ENCODE measurements at regions not wholly inside any gene's neighbourhood (a gene's known extent, or its start where the extent isn't known, plus 50 kb on each side); places are given as distances from the start of the nearest gene placed in this dataset.

DNA sequence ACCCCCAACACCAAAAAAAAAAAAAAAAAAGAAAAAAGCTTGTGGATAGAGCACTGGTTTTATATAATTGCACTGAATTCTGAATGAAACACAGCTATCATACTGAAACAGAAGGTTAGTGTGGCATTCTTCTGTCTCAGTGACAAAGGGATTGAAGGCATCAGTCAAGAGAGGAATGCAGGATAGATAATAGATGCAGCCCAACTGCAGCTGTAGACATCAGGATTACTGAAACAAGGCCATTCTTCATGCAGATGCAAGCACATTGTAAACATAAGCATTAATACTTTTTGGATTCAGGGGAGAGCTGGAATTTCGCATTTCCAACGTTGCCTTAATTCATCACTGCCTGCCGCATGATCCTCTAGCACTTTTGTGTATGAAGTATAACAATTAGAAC lies 897.4 kb upstream of the KLHL29 start:
- Histone ChIP-seq H3K9ac (ENCODE audit: low read depth in 1 of 2, low read length in 2 of 2) (no peak overlapping the region), H3K27ac (ENCODE audit: low read depth in 2 of 2, low read length in 2 of 2) (no peak overlapping the region), H3K27me3 (ENCODE audit: control insufficient read depth in 2 of 2, insufficient read depth in 2 of 2, low read length in 2 of 2) (no peaks in the 10 kb centered on the region), H3K4me3 (ENCODE audit: low read length in 2 of 2) (no peak overlapping the region), H3K9me3 (ENCODE audit: control insufficient read depth in 2 of 2, low read length in 2 of 2) (no peaks in the 10 kb centered on the region), H3K4me1 (ENCODE audit: control insufficient read depth in 2 of 2, insufficient read depth in 2 of 2, low read length in 2 of 2) (no peaks in the 10 kb centered on the region), H3K36me3 (ENCODE audit: control insufficient read depth in 2 of 2, insufficient read depth in 2 of 2, low read length in 2 of 2) (no peaks in the 10 kb centered on the region)

DNA sequence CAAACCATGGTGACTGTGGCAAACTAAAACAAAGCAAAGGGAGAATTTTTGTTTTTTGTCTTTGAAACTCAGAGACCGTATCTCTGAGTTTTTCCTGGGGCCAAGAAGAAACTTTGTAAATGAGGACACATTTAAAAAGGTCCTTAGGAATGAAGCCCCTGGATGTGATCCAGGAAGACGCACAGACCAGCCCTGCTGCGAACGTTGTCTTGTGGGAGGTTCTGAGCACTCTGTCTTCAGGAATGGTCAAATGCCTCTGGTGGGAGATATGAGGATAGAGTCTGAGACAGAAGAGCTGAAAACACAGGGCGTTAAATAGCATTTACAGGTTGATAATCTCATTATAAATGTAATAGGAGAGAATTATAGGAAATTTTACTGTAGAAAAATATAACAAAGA lies 893.5 kb upstream of the KLHL29 start:
- Histone ChIP-seq H3K36me3 (ENCODE audit: control insufficient read depth in 2 of 2, insufficient read depth in 2 of 2, low read length in 2 of 2) (no peaks in the 10 kb centered on the region), H3K9ac (ENCODE audit: low read depth in 1 of 2, low read length in 2 of 2) (no peak overlapping the region), H3K4me1 (ENCODE audit: control insufficient read depth in 2 of 2, insufficient read depth in 2 of 2, low read length in 2 of 2) (no peaks in the 10 kb centered on the region), H3K9me3 (ENCODE audit: control insufficient read depth in 2 of 2, low read length in 2 of 2) (no peaks in the 10 kb centered on the region), H3K4me3 (ENCODE audit: low read length in 2 of 2) (no peak overlapping the region), H3K27me3 (ENCODE audit: control insufficient read depth in 2 of 2, insufficient read depth in 2 of 2, low read length in 2 of 2) (no peaks in the 10 kb centered on the region), H3K27ac (ENCODE audit: low read depth in 2 of 2, low read length in 2 of 2) (no peak overlapping the region)

DNA sequence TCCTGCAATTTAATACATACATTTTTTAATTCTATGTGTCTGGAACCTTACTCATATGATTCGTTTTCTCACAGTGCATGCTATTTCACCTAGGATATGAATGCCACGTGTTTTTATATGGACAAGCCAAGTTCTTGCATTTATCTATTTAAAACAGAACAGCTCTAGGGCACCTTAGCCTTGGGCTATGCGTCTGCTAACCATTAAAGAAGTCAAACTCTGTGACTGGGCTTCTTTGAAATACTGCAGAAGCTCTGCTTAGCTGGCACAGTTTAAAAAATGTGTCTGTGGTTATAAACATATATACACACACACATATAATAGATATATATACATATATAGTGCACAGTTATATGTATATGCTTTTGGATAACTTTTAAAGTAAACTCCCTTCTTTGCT lies 890.8 kb upstream of the KLHL29 start:
- no peaks in the 10 kb centered on the region for H3K27me3 ChIP-seq (ENCODE audit: control insufficient read depth in 2 of 2, insufficient read depth in 2 of 2, low read length in 2 of 2)
- no peaks in the 10 kb centered on the region for H3K36me3 ChIP-seq (ENCODE audit: control insufficient read depth in 2 of 2, insufficient read depth in 2 of 2, low read length in 2 of 2)
- H3K27ac ChIP-seq (ENCODE audit: low read depth in 2 of 2, low read length in 2 of 2), result no peak overlapping the region
- no peaks in the 10 kb centered on the region for H3K4me1 ChIP-seq (ENCODE audit: control insufficient read depth in 2 of 2, insufficient read depth in 2 of 2, low read length in 2 of 2)
- H3K9ac ChIP-seq (ENCODE audit: low read depth in 1 of 2, low read length in 2 of 2), result no peak overlapping the region
- H3K4me3 ChIP-seq (ENCODE audit: low read length in 2 of 2), result no peak overlapping the region
- H3K9me3 ChIP-seq (ENCODE audit: control insufficient read depth in 2 of 2, low read length in 2 of 2), result no peaks in the 10 kb centered on the region

DNA sequence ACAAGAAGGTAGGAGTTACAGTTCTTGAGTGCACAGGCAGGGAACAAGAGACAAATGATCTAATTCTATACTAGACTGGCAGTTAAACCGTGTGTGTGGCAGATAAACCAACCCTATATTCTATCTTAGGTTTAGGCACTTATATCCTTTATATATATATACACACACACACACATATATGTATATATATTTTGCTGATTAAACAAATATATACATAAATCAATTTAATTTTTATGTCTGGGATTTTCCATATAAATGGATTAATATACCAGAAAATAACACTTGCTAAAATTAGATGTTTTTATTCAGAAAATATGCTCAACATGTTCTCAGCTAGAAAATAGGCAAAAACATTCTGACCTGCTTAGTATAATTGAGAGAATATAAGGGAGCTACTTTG lies 887.9 kb upstream of the KLHL29 start:
- H3K4me1 ChIP-seq (ENCODE audit: control insufficient read depth in 2 of 2, insufficient read depth in 2 of 2, low read length in 2 of 2), result no peaks in the 10 kb centered on the region
- H3K36me3 ChIP-seq (ENCODE audit: control insufficient read depth in 2 of 2, insufficient read depth in 2 of 2, low read length in 2 of 2), result no peaks in the 10 kb centered on the region
- no peak overlapping the region for H3K27ac ChIP-seq (ENCODE audit: low read depth in 2 of 2, low read length in 2 of 2)
- no peaks in the 10 kb centered on the region for H3K27me3 ChIP-seq (ENCODE audit: control insufficient read depth in 2 of 2, insufficient read depth in 2 of 2, low read length in 2 of 2)
- no peak overlapping the region for H3K4me3 ChIP-seq (ENCODE audit: low read length in 2 of 2)
- H3K9me3 ChIP-seq (ENCODE audit: control insufficient read depth in 2 of 2, low read length in 2 of 2), result no peaks in the 10 kb centered on the region
- no peak overlapping the region for H3K9ac ChIP-seq (ENCODE audit: low read depth in 1 of 2, low read length in 2 of 2)

DNA sequence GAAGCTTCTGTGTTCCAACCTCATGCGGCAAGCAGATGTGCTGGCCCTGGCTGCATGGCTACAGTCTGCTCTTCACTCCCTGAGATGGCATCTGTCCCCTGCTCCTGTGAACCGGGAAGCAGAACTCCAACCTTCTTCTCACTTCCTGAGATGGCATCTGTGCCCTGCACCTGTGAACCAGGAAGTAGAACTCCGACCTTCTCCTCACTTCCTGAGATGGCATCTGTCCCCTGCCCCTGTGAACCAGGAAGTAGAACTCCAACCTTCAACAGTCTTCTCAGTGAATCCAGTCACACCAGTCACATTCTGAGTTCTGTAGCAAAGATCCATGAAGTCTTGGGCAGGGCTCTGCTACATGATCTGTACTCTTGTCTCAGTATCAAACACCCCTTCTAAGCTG lies 887.2 kb upstream of the KLHL29 start:
- Histone ChIP-seq H3K36me3 (ENCODE audit: control insufficient read depth in 2 of 2, insufficient read depth in 2 of 2, low read length in 2 of 2) (no peaks in the 10 kb centered on the region), H3K9me3 (ENCODE audit: control insufficient read depth in 2 of 2, low read length in 2 of 2) (no peaks in the 10 kb centered on the region), H3K27ac (ENCODE audit: low read depth in 2 of 2, low read length in 2 of 2) (no peak overlapping the region), H3K27me3 (ENCODE audit: control insufficient read depth in 2 of 2, insufficient read depth in 2 of 2, low read length in 2 of 2) (no peaks in the 10 kb centered on the region), H3K4me1 (ENCODE audit: control insufficient read depth in 2 of 2, insufficient read depth in 2 of 2, low read length in 2 of 2) (no peaks in the 10 kb centered on the region), H3K4me3 (ENCODE audit: low read length in 2 of 2) (no peak overlapping the region), H3K9ac (ENCODE audit: low read depth in 1 of 2, low read length in 2 of 2) (no peak overlapping the region)

DNA sequence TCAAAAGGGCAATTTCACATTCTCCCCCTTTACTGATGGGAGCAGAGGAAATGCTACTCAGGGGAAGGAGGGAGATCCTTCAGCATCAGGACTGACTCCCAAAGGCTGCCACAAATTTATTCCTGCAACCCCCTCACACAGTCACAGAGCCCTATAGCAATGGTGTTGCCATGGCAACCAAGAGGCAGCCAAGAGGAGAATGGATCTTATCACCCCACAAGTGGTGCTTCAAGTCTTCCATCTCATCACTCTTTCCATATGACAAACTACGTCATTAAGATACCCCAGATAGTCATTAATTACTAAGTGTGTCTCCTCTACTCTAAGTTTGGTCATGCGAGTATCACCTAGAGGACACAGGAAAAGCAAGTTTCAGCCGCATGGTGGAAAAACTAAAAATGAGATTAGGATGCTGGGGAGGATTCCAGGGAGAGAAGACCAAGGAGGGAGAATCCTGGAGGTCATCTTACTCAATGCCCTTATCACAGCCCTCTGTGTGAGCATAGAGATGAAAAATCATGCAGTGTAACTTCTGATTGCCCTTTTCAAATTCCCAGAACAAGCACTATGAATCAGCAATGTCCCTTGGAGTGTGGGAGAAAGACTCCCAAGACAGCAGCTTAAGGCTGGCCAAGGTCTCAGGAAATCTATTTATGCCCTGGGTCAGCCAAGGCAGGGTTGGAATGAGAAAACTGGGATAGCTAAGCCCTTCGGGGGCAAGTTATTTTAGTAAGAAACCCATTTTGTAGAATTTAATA lies 885.7 kb upstream of the KLHL29 start:
- Histone ChIP-seq H3K27ac (ENCODE audit: low read depth in 2 of 2, low read length in 2 of 2) (no peak overlapping the region), H3K9me3 (ENCODE audit: control insufficient read depth in 2 of 2, low read length in 2 of 2) (no peaks in the 10 kb centered on the region), H3K9ac (ENCODE audit: low read depth in 1 of 2, low read length in 2 of 2) (no peak overlapping the region), H3K27me3 (ENCODE audit: control insufficient read depth in 2 of 2, insufficient read depth in 2 of 2, low read length in 2 of 2) (no peaks in the 10 kb centered on the region), H3K4me3 (ENCODE audit: low read length in 2 of 2) (no peak overlapping the region), H3K4me1 (ENCODE audit: control insufficient read depth in 2 of 2, insufficient read depth in 2 of 2, low read length in 2 of 2) (no peaks in the 10 kb centered on the region), H3K36me3 (ENCODE audit: control insufficient read depth in 2 of 2, insufficient read depth in 2 of 2, low read length in 2 of 2) (no peaks in the 10 kb centered on the region)

DNA sequence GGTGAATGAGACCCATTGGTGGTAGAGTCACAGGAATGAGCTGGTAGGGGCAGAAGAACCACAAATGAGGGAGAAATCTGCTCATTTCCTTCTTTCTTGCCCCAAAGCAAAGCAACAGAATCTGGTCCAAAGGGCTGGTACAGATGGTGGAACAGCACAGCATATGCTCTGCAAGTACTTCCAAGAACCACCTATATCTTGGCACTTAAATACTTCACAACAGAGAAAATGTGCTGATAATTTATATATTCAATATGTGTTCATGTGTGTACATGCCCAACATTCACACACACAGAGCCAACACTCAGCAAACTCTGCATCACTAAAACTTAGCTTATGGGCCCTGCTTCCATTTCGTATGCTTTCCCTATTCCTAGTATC lies 884.4 kb upstream of the KLHL29 start:
- no peak overlapping the region for H3K27ac ChIP-seq (ENCODE audit: low read depth in 2 of 2, low read length in 2 of 2)
- H3K27me3 ChIP-seq (ENCODE audit: control insufficient read depth in 2 of 2, insufficient read depth in 2 of 2, low read length in 2 of 2), result no peaks in the 10 kb centered on the region
- no peak overlapping the region for H3K4me3 ChIP-seq (ENCODE audit: low read length in 2 of 2)
- no peaks in the 10 kb centered on the region for H3K4me1 ChIP-seq (ENCODE audit: control insufficient read depth in 2 of 2, insufficient read depth in 2 of 2, low read length in 2 of 2)
- no peak overlapping the region for H3K9ac ChIP-seq (ENCODE audit: low read depth in 1 of 2, low read length in 2 of 2)
- H3K36me3 ChIP-seq (ENCODE audit: control insufficient read depth in 2 of 2, insufficient read depth in 2 of 2, low read length in 2 of 2), result no peaks in the 10 kb centered on the region
- H3K9me3 ChIP-seq (ENCODE audit: control insufficient read depth in 2 of 2, low read length in 2 of 2), result no peaks in the 10 kb centered on the region

DNA sequence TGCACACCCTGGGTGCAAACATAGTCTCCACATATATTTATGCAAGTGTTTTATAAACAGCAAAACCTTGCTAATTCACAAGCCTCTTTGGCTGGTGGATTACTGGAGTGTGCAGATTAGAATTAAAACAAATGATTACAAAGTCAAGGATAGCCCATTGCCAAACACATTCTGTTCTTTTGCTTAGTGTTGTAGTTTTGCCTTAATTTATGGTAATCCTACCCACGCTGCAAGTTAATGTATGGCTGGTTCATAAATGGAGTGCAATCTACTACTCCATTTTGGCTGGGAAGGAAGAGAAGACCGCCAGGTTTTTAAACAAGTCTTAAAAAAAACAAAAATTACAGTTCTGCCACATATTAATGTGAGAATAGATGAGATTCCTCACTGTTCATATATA lies 883.1 kb upstream of the KLHL29 start:
- Histone ChIP-seq H3K27ac (ENCODE audit: low read depth in 2 of 2, low read length in 2 of 2) (no peak overlapping the region), H3K9ac (ENCODE audit: low read depth in 1 of 2, low read length in 2 of 2) (no peak overlapping the region), H3K27me3 (ENCODE audit: control insufficient read depth in 2 of 2, insufficient read depth in 2 of 2, low read length in 2 of 2) (no peaks in the 10 kb centered on the region), H3K4me3 (ENCODE audit: low read length in 2 of 2) (no peak overlapping the region), H3K9me3 (ENCODE audit: control insufficient read depth in 2 of 2, low read length in 2 of 2) (no peaks in the 10 kb centered on the region), H3K36me3 (ENCODE audit: control insufficient read depth in 2 of 2, insufficient read depth in 2 of 2, low read length in 2 of 2) (no peaks in the 10 kb centered on the region), H3K4me1 (ENCODE audit: control insufficient read depth in 2 of 2, insufficient read depth in 2 of 2, low read length in 2 of 2) (no peaks in the 10 kb centered on the region)

DNA sequence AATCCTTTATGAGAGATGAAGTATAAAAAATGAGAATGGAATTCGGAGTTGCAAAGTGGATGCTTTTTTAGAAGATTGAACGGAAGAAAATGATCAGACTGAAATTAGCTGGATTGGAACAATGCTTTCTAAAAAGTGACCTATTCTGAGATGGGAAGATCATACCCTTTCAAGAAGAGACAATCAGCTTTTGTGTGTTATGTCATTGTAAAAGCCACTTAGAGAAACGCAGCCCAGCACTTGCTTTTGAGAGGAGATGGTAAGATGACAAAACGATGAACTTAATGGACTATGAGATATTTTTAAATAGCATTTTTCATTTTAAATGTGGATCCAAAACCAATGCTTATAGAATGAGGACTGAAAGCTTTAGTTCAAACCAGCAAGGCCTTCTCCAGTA lies 871.4 kb upstream of the KLHL29 start:
- no peaks in the 10 kb centered on the region for H3K4me1 ChIP-seq (ENCODE audit: control insufficient read depth in 2 of 2, insufficient read depth in 2 of 2, low read length in 2 of 2)
- no peaks in the 10 kb centered on the region for H3K9me3 ChIP-seq (ENCODE audit: control insufficient read depth in 2 of 2, low read length in 2 of 2)
- H3K9ac ChIP-seq (ENCODE audit: low read depth in 1 of 2, low read length in 2 of 2), result no peak overlapping the region
- H3K27ac ChIP-seq (ENCODE audit: low read depth in 2 of 2, low read length in 2 of 2), result no peak overlapping the region
- no peak overlapping the region for H3K4me3 ChIP-seq (ENCODE audit: low read length in 2 of 2)
- no peaks in the 10 kb centered on the region for H3K27me3 ChIP-seq (ENCODE audit: control insufficient read depth in 2 of 2, insufficient read depth in 2 of 2, low read length in 2 of 2)
- no peaks in the 10 kb centered on the region for H3K36me3 ChIP-seq (ENCODE audit: control insufficient read depth in 2 of 2, insufficient read depth in 2 of 2, low read length in 2 of 2)

DNA sequence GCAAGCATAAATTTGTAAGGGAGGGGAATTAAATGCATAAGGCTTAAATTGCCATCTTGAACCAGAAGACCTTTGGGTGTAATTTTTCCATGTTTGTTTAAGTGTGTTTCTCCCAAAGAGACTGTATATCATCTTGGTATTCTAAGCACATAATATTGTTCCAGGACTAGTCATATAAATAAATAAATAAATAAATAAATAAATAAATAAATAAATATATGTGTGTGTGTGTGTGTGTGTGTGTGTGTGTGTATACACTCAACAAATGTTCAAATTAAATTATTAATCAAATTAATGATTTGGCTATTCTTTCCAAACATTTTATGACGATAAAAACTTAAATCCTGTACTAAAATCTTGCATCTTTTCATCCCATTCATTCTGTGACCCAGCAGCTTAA lies 867.8 kb upstream of the KLHL29 start:
- no peaks in the 10 kb centered on the region for H3K36me3 ChIP-seq (ENCODE audit: control insufficient read depth in 2 of 2, insufficient read depth in 2 of 2, low read length in 2 of 2)
- no peak overlapping the region for H3K27ac ChIP-seq (ENCODE audit: low read depth in 2 of 2, low read length in 2 of 2)
- H3K4me1 ChIP-seq (ENCODE audit: control insufficient read depth in 2 of 2, insufficient read depth in 2 of 2, low read length in 2 of 2), result peaks cover 4 to 9% of the 10 kb centered on the region in 2 donors
- H3K4me3 ChIP-seq (ENCODE audit: low read length in 2 of 2), result no peak overlapping the region
- no peaks in the 10 kb centered on the region for H3K9me3 ChIP-seq (ENCODE audit: control insufficient read depth in 2 of 2, low read length in 2 of 2)
- H3K27me3 ChIP-seq (ENCODE audit: control insufficient read depth in 2 of 2, insufficient read depth in 2 of 2, low read length in 2 of 2), result no peaks in the 10 kb centered on the region
- H3K9ac ChIP-seq (ENCODE audit: low read depth in 1 of 2, low read length in 2 of 2), result no peak overlapping the region

DNA sequence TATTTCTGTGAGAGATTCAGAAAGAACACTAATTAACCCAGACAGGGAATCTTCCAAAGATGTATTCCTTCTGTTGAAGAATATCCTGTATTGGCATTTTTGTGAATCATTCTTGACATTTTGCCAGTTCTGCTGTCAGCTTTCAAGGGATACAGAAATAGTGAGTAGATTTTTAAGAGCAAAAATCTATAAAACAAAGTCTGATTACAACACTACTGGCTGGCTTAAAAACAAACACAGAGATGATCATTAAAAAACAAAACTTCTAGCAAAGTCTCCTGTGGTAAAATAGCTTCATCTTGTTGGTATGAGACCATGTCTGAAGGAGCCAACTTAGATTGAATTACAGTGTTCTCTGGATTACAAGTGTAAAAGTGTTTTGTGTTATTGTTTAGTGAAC lies 866.3 kb upstream of the KLHL29 start:
- no peaks in the 10 kb centered on the region for H3K27me3 ChIP-seq (ENCODE audit: control insufficient read depth in 2 of 2, insufficient read depth in 2 of 2, low read length in 2 of 2)
- no peak overlapping the region for H3K9ac ChIP-seq (ENCODE audit: low read depth in 1 of 2, low read length in 2 of 2)
- H3K4me1 ChIP-seq (ENCODE audit: control insufficient read depth in 2 of 2, insufficient read depth in 2 of 2, low read length in 2 of 2), result peaks cover 4 to 9% of the 10 kb centered on the region in 2 donors
- no peaks in the 10 kb centered on the region for H3K36me3 ChIP-seq (ENCODE audit: control insufficient read depth in 2 of 2, insufficient read depth in 2 of 2, low read length in 2 of 2)
- no peak overlapping the region for H3K27ac ChIP-seq (ENCODE audit: low read depth in 2 of 2, low read length in 2 of 2)
- H3K9me3 ChIP-seq (ENCODE audit: control insufficient read depth in 2 of 2, low read length in 2 of 2), result no peaks in the 10 kb centered on the region
- H3K4me3 ChIP-seq (ENCODE audit: low read length in 2 of 2), result no peak overlapping the region

All from mucosa of rectum (tissue), 2 donors.